ENCODE measurements at regions not wholly inside any gene's neighbourhood (a gene's known extent, or its start where the extent isn't known, plus 50 kb on each side); places are given as distances from the start of the nearest gene placed in this dataset.

DNA sequence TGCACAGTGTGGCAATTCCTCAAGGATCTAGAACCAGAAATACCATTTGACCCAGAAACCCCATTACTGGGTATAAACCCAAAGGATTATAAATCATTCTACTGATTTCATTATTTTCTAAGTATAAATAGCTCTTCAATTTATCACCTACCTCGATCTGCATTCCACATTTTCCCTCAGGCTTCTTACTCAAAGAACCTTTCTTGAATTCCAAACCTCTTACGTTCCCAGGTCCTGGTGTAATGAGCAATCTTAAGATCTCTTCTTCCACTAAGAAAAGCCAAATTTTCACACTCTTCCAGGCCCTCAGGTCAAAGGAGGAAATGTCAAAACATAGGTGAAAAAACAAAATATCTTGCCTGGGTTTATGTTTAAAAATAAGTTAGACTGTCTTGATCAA lies 237.3 kb upstream of the GPC6 start:
- no peaks in the 10 kb centered on the region for H3K27me3 ChIP-seq (ENCODE audit: insufficient read depth, low read depth, low read length)
- H4K20me1 ChIP-seq (ENCODE audit: insufficient read depth), result no peaks in the 10 kb centered on the region
- no peak overlapping the region for H3K4me3 ChIP-seq (ENCODE audit: low read length)
- H2AFZ ChIP-seq (ENCODE audit: low read depth, low read length), result no peak overlapping the region
- no peak overlapping the region for H3K4me2 ChIP-seq (ENCODE audit: low read length)
- no peaks in the 10 kb centered on the region for H3K79me2 ChIP-seq (replicated peaks; ENCODE audit: insufficient read depth, low read length)
- no peaks in the 10 kb centered on the region for H3K9me2 ChIP-seq (ENCODE audit: insufficient read depth, low read length)
- no peak overlapping the region for H3K27ac ChIP-seq (ENCODE audit: low read length)
- no peaks in the 10 kb centered on the region for H3K36me3 ChIP-seq (ENCODE audit: insufficient read depth, low read length)
- TF ChIP-seq POLR2AphosphoS5 (IDR thresholded peaks at IDR 0.05) (no peak), CTCF (IDR thresholded peaks at IDR 0.05; ENCODE audit: poor library complexity, severe bottlenecking) (no peak), TAF1 (IDR thresholded peaks at IDR 0.05; ENCODE audit: low read depth) (no peak), EZH2 (IDR thresholded peaks at IDR 0.05; ENCODE audit: borderline replicate concordance, insufficient read depth, low read length, poor library complexity, severe bottlenecking) (no peak), MXI1 (conservative IDR thresholded peaks at IDR 0.05; ENCODE audit: poor library complexity, severe bottlenecking) (no peak), RAD21 (conservative IDR thresholded peaks at IDR 0.05) (no peak), EP300 (conservative IDR thresholded peaks at IDR 0.05; ENCODE audit: poor library complexity, severe bottlenecking) (no peak), SMC3 (conservative IDR thresholded peaks at IDR 0.05; ENCODE audit: poor library complexity) (no peak)
- TF ChIP-seq, protein P1, sequence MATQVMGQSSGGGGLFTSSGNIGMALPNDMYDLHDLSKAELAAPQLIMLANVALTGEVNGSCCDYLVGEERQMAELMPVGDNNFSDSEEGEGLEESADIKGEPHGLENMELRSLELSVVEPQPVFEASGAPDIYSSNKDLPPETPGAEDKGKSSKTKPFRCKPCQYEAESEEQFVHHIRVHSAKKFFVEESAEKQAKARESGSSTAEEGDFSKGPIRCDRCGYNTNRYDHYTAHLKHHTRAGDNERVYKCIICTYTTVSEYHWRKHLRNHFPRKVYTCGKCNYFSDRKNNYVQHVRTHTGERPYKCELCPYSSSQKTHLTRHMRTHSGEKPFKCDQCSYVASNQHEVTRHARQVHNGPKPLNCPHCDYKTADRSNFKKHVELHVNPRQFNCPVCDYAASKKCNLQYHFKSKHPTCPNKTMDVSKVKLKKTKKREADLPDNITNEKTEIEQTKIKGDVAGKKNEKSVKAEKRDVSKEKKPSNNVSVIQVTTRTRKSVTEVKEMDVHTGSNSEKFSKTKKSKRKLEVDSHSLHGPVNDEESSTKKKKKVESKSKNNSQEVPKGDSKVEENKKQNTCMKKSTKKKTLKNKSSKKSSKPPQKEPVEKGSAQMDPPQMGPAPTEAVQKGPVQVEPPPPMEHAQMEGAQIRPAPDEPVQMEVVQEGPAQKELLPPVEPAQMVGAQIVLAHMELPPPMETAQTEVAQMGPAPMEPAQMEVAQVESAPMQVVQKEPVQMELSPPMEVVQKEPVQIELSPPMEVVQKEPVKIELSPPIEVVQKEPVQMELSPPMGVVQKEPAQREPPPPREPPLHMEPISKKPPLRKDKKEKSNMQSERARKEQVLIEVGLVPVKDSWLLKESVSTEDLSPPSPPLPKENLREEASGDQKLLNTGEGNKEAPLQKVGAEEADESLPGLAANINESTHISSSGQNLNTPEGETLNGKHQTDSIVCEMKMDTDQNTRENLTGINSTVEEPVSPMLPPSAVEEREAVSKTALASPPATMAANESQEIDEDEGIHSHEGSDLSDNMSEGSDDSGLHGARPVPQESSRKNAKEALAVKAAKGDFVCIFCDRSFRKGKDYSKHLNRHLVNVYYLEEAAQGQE (IDR thresholded peaks at IDR 0.05; ENCODE audit: borderline replicate concordance), result no peak
- no peak overlapping the region for H3K9ac ChIP-seq (ENCODE audit: low read length)
- H3F3A ChIP-seq (ENCODE audit: insufficient read depth, low read length, poor library complexity, severe bottlenecking), result no peaks in the 10 kb centered on the region
- H3K9me3 ChIP-seq (ENCODE audit: low read length), result no peaks in the 10 kb centered on the region

DNA sequence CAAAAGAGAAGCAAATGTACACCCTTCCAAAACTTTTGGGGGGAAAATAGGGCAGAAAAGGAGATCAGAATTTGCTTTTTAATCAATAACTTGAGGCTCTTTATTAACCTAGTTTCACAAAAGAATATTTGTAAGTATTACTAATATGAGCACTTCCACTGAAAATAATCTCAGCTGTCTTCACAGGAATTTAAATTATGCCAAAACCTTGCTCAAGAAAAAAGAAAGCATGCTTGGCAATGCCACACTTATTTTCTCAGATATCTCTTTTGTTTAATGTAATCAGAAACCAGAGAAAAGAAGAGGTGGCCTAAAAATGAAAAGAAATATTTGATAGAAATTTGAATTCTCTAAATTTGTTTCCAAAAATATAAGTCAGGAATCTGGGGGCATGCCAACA lies 234.9 kb upstream of the GPC6 start:
- H3K9ac ChIP-seq (ENCODE audit: low read length), result no peak overlapping the region
- no peak overlapping the region for H3K27ac ChIP-seq (ENCODE audit: low read length)
- H3K4me2 ChIP-seq (ENCODE audit: low read length), result no peak overlapping the region
- H3K27me3 ChIP-seq (ENCODE audit: insufficient read depth, low read depth, low read length), result no peaks in the 10 kb centered on the region
- no peak overlapping the region for H3K4me3 ChIP-seq (ENCODE audit: low read length)
- H4K20me1 ChIP-seq (ENCODE audit: insufficient read depth), result no peaks in the 10 kb centered on the region
- TF ChIP-seq RAD21 (conservative IDR thresholded peaks at IDR 0.05), result no peak
- no peak for TF ChIP-seq EZH2 (IDR thresholded peaks at IDR 0.05; ENCODE audit: borderline replicate concordance, insufficient read depth, low read length, poor library complexity, severe bottlenecking)
- TF ChIP-seq SMC3 (conservative IDR thresholded peaks at IDR 0.05; ENCODE audit: poor library complexity), result no peak
- TF ChIP-seq MXI1 (conservative IDR thresholded peaks at IDR 0.05; ENCODE audit: poor library complexity, severe bottlenecking), result no peak
- no peak for TF ChIP-seq EP300 (conservative IDR thresholded peaks at IDR 0.05; ENCODE audit: poor library complexity, severe bottlenecking)
- TF ChIP-seq, protein P1 (IDR thresholded peaks at IDR 0.05; ENCODE audit: borderline replicate concordance), result no peak
- TF ChIP-seq TAF1 (IDR thresholded peaks at IDR 0.05; ENCODE audit: low read depth), result no peak
- no peak for TF ChIP-seq POLR2AphosphoS5 (IDR thresholded peaks at IDR 0.05)
- no peak for TF ChIP-seq CTCF (IDR thresholded peaks at IDR 0.05; ENCODE audit: poor library complexity, severe bottlenecking)
- H3K9me2 ChIP-seq (ENCODE audit: insufficient read depth, low read length), result no peaks in the 10 kb centered on the region
- no peak overlapping the region for H2AFZ ChIP-seq (ENCODE audit: low read depth, low read length)
- H3K79me2 ChIP-seq (replicated peaks; ENCODE audit: insufficient read depth, low read length), result no peaks in the 10 kb centered on the region
- H3K36me3 ChIP-seq (ENCODE audit: insufficient read depth, low read length), result no peaks in the 10 kb centered on the region
- H3K9me3 ChIP-seq (ENCODE audit: low read length), result no peaks in the 10 kb centered on the region
- H3F3A ChIP-seq (ENCODE audit: insufficient read depth, low read length, poor library complexity, severe bottlenecking), result no peaks in the 10 kb centered on the region
